ENCODE measurements at regions not wholly inside any gene's neighbourhood (a gene's known extent, or its start where the extent isn't known, plus 50 kb on each side); places are given as distances from the start of the nearest gene placed in this dataset.

- TF ChIP-seq CTCF (IDR thresholded peaks at IDR 0.05): no peak
- TF ChIP-seq POLR2A (IDR thresholded peaks at IDR 0.05): no peak
- TF ChIP-seq POLR2AphosphoS5 (IDR thresholded peaks at IDR 0.05): no peak
Measured at GRCh38 chr6:145153495-145153894, 581.8 kb downstream of the EPM2A start.

All from upper lobe of left lung (tissue), 4 donors.